ENCODE measurements at regions not wholly inside any gene's neighbourhood (a gene's known extent, or its start where the extent isn't known, plus 50 kb on each side); places are given as distances from the start of the nearest gene placed in this dataset.

DNA sequence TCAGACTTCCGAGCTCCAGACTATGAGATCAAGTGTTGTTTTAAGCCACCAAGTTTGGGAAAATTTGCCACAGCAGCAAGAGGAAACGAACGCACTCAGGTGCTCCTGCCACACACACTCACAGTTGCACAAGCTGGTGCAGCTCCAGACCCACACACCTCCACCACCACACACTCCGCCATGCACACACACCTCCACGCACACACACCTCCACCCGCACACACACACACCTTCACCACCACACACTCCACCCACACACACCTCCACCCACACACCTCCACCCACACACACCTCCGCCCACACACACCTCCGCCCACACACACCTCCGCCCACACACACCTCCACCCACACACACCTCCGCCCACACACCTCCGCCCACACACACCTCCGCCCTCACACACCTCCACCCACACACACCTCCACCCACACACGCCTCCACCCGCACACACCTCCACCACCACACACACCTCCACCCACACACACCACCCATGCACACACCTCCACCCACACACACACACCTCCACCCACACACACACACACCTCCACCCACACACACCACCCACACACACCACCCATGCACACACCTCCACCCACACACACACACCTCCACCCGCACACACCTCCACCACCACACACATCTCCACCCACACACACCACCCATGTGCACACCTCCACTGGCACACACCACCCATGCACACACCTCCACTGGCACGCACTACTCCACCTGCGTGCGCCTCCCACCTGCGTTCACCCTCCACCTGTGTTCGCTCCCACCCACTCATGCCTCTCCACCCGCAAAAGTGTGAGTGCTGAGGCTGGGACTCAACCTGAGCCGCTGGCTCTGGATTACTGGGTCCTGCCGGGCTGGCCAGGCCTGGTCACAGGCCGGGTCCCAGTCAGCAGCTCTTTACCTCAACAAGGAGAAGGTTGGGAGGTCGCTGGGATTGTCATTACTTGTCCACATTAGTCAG is 175.6 kb downstream of the BMP7 start:
- TF ChIP-seq, protein P1, sequence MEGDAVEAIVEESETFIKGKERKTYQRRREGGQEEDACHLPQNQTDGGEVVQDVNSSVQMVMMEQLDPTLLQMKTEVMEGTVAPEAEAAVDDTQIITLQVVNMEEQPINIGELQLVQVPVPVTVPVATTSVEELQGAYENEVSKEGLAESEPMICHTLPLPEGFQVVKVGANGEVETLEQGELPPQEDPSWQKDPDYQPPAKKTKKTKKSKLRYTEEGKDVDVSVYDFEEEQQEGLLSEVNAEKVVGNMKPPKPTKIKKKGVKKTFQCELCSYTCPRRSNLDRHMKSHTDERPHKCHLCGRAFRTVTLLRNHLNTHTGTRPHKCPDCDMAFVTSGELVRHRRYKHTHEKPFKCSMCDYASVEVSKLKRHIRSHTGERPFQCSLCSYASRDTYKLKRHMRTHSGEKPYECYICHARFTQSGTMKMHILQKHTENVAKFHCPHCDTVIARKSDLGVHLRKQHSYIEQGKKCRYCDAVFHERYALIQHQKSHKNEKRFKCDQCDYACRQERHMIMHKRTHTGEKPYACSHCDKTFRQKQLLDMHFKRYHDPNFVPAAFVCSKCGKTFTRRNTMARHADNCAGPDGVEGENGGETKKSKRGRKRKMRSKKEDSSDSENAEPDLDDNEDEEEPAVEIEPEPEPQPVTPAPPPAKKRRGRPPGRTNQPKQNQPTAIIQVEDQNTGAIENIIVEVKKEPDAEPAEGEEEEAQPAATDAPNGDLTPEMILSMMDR (IDR thresholded peaks at IDR 0.05) = no peak
- TF ChIP-seq POLR2A (IDR thresholded peaks at IDR 0.05) = no peak
- no peak for DNase-seq
- Histone ChIP-seq H3K27me3 (peaks cover 0 to 11% of the 10 kb centered on the region in 2 donors), H3K36me3 (replicated peaks in 1 of 2; ENCODE audit: insufficient read depth in 1 of 2, low read depth in 2 of 2) (no peaks in the 10 kb centered on the region), H3K4me3 (no peak overlapping the region), H3K9me3 (no peaks in the 10 kb centered on the region), H3K27ac (no peak overlapping the region), H3K4me1 (peaks cover 7% of the 10 kb centered on the region)
- 63 to 69% methylated on average over 25 of the region's 25 CpGs for WGBS, 2 donors
- intact Hi-C loops (cut with DNase I) = loop anchor here (5.0 kb wide), 1 partner anchor 256 kb away; no protein-coding TSS in a partner anchor
- ATAC-seq = no peak

DNA sequence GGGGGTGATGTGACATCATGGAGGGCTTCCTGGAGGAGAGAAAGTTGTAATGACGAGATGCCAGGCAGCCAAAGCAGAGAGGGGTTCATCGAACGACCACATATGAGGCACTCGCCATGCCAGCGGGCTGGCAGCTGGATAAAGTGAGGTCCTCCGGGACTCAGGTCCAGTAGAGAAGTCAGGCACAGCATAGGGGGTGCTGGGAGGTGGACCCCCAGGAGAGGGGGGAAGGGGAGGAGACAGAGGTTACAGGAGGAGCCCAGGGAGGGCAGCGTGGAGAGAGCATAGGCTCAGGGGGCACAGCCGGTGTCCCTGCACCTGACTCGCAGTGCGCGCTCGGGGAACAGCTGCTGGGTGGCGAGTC is 174.7 kb downstream of the BMP7 start:
- intact Hi-C loops (cut with DNase I) = loop anchor here (5.0 kb wide), 1 partner anchor 256 kb away; no protein-coding TSS in a partner anchor
- Histone ChIP-seq H3K36me3 (replicated peaks in 1 of 2; ENCODE audit: insufficient read depth in 1 of 2, low read depth in 2 of 2) (no peaks in the 10 kb centered on the region), H3K4me1 (peaks cover 7% of the 10 kb centered on the region), H3K27ac (no peak overlapping the region), H3K9me3 (no peaks in the 10 kb centered on the region), H3K4me3 (no peak overlapping the region), H3K27me3 (peaks cover 0 to 11% of the 10 kb centered on the region in 2 donors)
- WGBS, 2 donors = 67 to 69% methylated on average over 5 to 13 of the region's 13 CpGs
- ATAC-seq (no peak), DNase-seq (no peak)
- no peak for TF ChIP-seq POLR2A (IDR thresholded peaks at IDR 0.05)
- TF ChIP-seq, protein P1 (IDR thresholded peaks at IDR 0.05) = no peak

DNA sequence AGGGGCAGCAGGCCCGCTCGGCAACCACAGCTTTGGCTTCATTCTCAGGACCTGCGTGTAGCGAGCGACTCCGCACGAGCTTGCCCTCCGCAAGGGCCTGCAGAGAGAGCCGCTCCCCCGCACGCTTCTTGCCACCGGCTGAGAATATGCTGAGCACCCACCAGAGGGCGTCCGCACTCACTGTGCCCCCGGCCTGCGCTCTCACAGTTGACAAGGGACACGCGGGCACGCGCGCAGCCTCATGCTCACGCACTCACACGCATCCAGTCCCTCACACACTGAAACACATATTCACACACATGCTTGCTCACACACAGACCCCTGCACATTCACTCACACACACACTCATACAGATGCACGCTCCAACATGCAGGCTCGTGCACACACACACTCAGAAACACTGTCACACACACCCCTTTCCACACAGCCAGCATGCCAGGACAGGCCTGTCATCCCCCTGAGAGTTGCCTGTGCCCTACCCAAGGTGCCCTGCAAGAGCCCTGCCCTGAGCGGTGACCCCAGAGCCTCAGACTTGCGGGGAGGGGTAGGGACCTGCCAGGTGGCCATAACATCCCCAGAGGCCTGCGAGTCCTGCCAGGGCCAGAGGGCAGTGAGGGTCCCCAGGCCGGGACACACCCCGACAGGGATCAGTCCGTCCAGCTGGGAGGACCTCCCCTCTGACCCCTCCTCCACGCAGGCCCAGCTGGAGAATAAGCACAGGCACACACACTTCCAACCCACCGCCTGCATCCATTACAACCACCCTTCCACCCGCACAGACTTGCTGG is 174.1 kb downstream of the BMP7 start:
- peaks cover 0 to 11% of the 10 kb centered on the region in 2 donors for H3K27me3 ChIP-seq
- WGBS, 2 donors = 20 to 35% methylated on average over 11 to 34 of the region's 34 CpGs
- peak; percentile 63 for ATAC-seq

DNA sequence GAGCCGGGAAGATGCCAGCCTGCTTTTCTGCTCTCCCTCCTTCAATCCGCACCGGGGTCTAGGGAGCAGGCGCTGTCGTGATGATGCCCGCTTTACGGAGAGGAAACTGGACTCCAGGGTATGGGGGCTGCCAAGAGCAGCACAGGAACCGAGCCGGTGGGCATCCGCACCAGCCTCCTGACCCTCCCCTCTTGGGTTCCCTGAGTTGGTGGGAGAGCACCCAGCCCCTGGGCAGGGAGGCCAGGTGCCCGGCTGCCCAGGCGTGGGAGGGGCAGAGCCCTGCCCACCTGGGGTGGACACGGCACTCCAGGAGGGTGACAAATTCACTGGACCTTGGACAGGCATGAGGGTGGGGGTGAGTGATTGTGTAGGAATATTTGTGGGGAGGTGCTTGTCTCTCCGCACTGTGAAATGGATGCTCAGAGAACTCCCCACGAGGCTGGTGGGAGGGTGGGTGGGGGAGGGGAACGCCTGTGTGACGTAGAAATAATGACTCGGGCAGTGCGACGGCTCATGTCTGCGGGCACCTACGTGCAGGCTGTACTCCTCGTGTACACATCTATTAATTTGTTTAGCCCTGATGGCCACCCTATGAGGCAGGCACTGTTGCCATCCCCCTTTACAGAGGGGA is 173.4 kb downstream of the BMP7 start:
- Histone ChIP-seq H3K4me3 (no peak overlapping the region), H3K27ac (no peak overlapping the region), H3K4me1 (peaks cover 7% of the 10 kb centered on the region), H3K27me3 (peaks cover 0 to 8% of the 10 kb centered on the region in 2 donors), H3K36me3 (replicated peaks in 1 of 2; ENCODE audit: insufficient read depth in 1 of 2, low read depth in 2 of 2) (no peaks in the 10 kb centered on the region), H3K9me3 (no peaks in the 10 kb centered on the region)
- ATAC-seq (no peak), DNase-seq (no peak)
- TF ChIP-seq POLR2A (IDR thresholded peaks at IDR 0.05) = no peak
- TF ChIP-seq, protein P1 (IDR thresholded peaks at IDR 0.05) = no peak
- intact Hi-C loops (cut with DNase I) = loop anchor here (5.0 kb wide), 1 partner anchor 254 kb away; no protein-coding TSS in a partner anchor
- 55 to 56% methylated on average over 16 to 23 of the region's 23 CpGs for WGBS, 2 donors

More for the DNA sequence above, 174.1 kb downstream of the BMP7 start:
- DNase-seq = peak; percentile 53 to 64 (median 58)
- H3K9me3 ChIP-seq = no peaks in the 10 kb centered on the region
- no peaks in the 10 kb centered on the region for H3K36me3 ChIP-seq (replicated peaks in 1 of 2; ENCODE audit: insufficient read depth in 1 of 2, low read depth in 2 of 2)
- TF ChIP-seq, protein P1 (IDR thresholded peaks at IDR 0.05) = peak; percentile 47 to 75 (median 68)
- no peak for TF ChIP-seq POLR2A (IDR thresholded peaks at IDR 0.05)
- no peak overlapping the region for H3K4me3 ChIP-seq
- H3K4me1 ChIP-seq = peaks cover 7% of the 10 kb centered on the region
- no peak overlapping the region for H3K27ac ChIP-seq
- intact Hi-C loops (cut with DNase I) = loop anchor here (5.0 kb wide), 1 partner anchor 255 kb away; no protein-coding TSS in a partner anchor
